Osteoblast (primary cell): ENCODE measurements at regions not wholly inside any gene's neighbourhood (a gene's known extent, or its start where the extent isn't known, plus 50 kb on each side); places are given as distances from the start of the nearest gene placed in this dataset.

Experiments used
- DNase-seq: peaks from one replicate; pipeline ENCODE4 v3.0.0; 2011; ENCODE audit warnings: low spot score, mixed read lengths; ENCODE audit not compliant: insufficient read length; ENCODE audit errors: missing footprints
- H2AFZ ChIP-seq: 2 replicates; pipeline ENCODE4 v1.6.0; 2011; ENCODE audit warnings: mild to moderate bottlenecking, low read length
- H3K27ac ChIP-seq: 2 replicates; pipeline ENCODE4 v1.5.1; 2011; ENCODE audit warnings: mild to moderate bottlenecking, low read depth, low read length, moderate library complexity
- H3K27me3 ChIP-seq: 2 replicates; pipeline ENCODE4 v1.6.0; 2012; ENCODE audit warnings: mild to moderate bottlenecking, control low read depth, inconsistent platforms, low read length, moderate library complexity; ENCODE audit not compliant: insufficient read depth
- H3K36me3 ChIP-seq: 2 replicates; pipeline ENCODE4 v1.5.1; 2011; ENCODE audit warnings: mild to moderate bottlenecking, low read length, control low read depth, moderate library complexity; ENCODE audit not compliant: insufficient read depth
- H3K4me1 ChIP-seq: 2 replicates; pipeline ENCODE4 v1.5.1; 2011; ENCODE audit warnings: mild to moderate bottlenecking, low read length, control low read depth, moderate library complexity; ENCODE audit not compliant: insufficient read depth
- H3K4me2 ChIP-seq: 2 replicates; pipeline ENCODE4 v1.6.0; 2011; ENCODE audit warnings: mild to moderate bottlenecking, low read length; ENCODE audit not compliant: insufficient read depth
- H3K4me3 ChIP-seq: fragments of 200-600 bp; sonication (generic); 3 replicates; pipeline ENCODE4 v1.5.1; 2012; ENCODE audit warnings: mild to moderate bottlenecking, low read length, inconsistent platforms; ENCODE audit not compliant: insufficient read depth
- H3K79me2 ChIP-seq: 2 replicates; pipeline ENCODE4 v1.6.0; 2012; ENCODE audit warnings: mild to moderate bottlenecking, low read length, control low read depth, inconsistent platforms; ENCODE audit not compliant: insufficient read depth
- H3K9me3 ChIP-seq: 2 replicates; pipeline ENCODE4 v1.5.1; 2011; ENCODE audit warnings: low read depth, low read length, control low read depth
- H4K20me1 ChIP-seq: 2 replicates; pipeline ENCODE4 v1.6.0; 2012; ENCODE audit warnings: mild to moderate bottlenecking, low read length, control low read depth; ENCODE audit not compliant: insufficient read depth
- TF ChIP-seq, protein P1 (sequence below): IDR thresholded peaks from 2 replicates; pipeline ENCODE4 v1.5.1; 2011; ENCODE audit warnings: mild to moderate bottlenecking, low read depth, low read length, moderate library complexity; ENCODE audit errors: extremely low read depth

GRCh38 chr10:128587689-128588088 is 461.5 kb upstream of the MKI67 start:
- no peak overlapping the region for H2AFZ ChIP-seq
- no peaks in the 10 kb centered on the region for H3K4me1 ChIP-seq
- no peaks in the 10 kb centered on the region for H3K27me3 ChIP-seq
- no peak overlapping the region for H3K27ac ChIP-seq
- no peaks in the 10 kb centered on the region for H3K36me3 ChIP-seq
- no peaks in the 10 kb centered on the region for H3K79me2 ChIP-seq
- no peak overlapping the region for H3K4me2 ChIP-seq
- H3K4me3 ChIP-seq, result no peak overlapping the region
- H4K20me1 ChIP-seq, result no peaks in the 10 kb centered on the region
- TF ChIP-seq, protein P1, sequence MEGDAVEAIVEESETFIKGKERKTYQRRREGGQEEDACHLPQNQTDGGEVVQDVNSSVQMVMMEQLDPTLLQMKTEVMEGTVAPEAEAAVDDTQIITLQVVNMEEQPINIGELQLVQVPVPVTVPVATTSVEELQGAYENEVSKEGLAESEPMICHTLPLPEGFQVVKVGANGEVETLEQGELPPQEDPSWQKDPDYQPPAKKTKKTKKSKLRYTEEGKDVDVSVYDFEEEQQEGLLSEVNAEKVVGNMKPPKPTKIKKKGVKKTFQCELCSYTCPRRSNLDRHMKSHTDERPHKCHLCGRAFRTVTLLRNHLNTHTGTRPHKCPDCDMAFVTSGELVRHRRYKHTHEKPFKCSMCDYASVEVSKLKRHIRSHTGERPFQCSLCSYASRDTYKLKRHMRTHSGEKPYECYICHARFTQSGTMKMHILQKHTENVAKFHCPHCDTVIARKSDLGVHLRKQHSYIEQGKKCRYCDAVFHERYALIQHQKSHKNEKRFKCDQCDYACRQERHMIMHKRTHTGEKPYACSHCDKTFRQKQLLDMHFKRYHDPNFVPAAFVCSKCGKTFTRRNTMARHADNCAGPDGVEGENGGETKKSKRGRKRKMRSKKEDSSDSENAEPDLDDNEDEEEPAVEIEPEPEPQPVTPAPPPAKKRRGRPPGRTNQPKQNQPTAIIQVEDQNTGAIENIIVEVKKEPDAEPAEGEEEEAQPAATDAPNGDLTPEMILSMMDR, result no peak
- no peak for DNase-seq
- H3K9me3 ChIP-seq, result peaks cover 2% of the 10 kb centered on the region

- no peaks in the 10 kb centered on the region for H4K20me1 ChIP-seq
- H3K4me3 ChIP-seq, result no peak overlapping the region
- peaks cover 2% of the 10 kb centered on the region for H3K9me3 ChIP-seq
- no peaks in the 10 kb centered on the region for H3K27me3 ChIP-seq
- DNase-seq, result no peak
- H3K79me2 ChIP-seq, result no peaks in the 10 kb centered on the region
- no peaks in the 10 kb centered on the region for H3K4me1 ChIP-seq
- H2AFZ ChIP-seq, result no peak overlapping the region
- TF ChIP-seq, protein P1, result no peak
- no peak overlapping the region for H3K4me2 ChIP-seq
- H3K36me3 ChIP-seq, result no peaks in the 10 kb centered on the region
- H3K27ac ChIP-seq, result no peak overlapping the region
Observed at GRCh38 chr10:128588402-128588801, 462.2 kb upstream of the MKI67 start.

- Histone ChIP-seq H3K4me1 (no peaks in the 10 kb centered on the region), H2AFZ (no peak overlapping the region), H3K36me3 (no peaks in the 10 kb centered on the region), H3K4me3 (no peak overlapping the region), H3K27ac (no peak overlapping the region), H4K20me1 (no peaks in the 10 kb centered on the region), H3K4me2 (no peak overlapping the region), H3K9me3 (peaks cover 6% of the 10 kb centered on the region), H3K79me2 (no peaks in the 10 kb centered on the region), H3K27me3 (no peaks in the 10 kb centered on the region)
- TF ChIP-seq, protein P1, result no peak
- DNase-seq, result no peak
Observed at GRCh38 chr10:128594688-128595087, 468.5 kb upstream of the MKI67 start.

- Histone ChIP-seq H3K9me3 (peaks cover 4% of the 10 kb centered on the region), H4K20me1 (no peaks in the 10 kb centered on the region), H3K4me1 (no peaks in the 10 kb centered on the region), H3K79me2 (no peaks in the 10 kb centered on the region), H3K36me3 (no peaks in the 10 kb centered on the region), H3K4me2 (no peak overlapping the region), H3K27me3 (no peaks in the 10 kb centered on the region), H2AFZ (no peak overlapping the region), H3K4me3 (no peak overlapping the region), H3K27ac (no peak overlapping the region)
- TF ChIP-seq, protein P1, result no peak
- no peak for DNase-seq
Observed at GRCh38 chr10:128596906-128597305, 470.7 kb upstream of the MKI67 start.
